Nephron progenitor cell (in vitro differentiated cells): ENCODE measurements at regions not wholly inside any gene's neighbourhood (a gene's known extent, or its start where the extent isn't known, plus 50 kb on each side); places are given as distances from the start of the nearest gene placed in this dataset.

ENCODE experiments used
- DNase-seq: peaks from one replicate; pipeline ENCODE4 v3.0.0; 2021
- H3K27ac Mint-ChIP-seq: 2 replicates; pipeline ENCODE4 v1.8.0; 2021; ENCODE audit warnings: mild to moderate bottlenecking, moderate library complexity, mixed read lengths
- H3K27me3 Mint-ChIP-seq: 2 replicates; pipeline ENCODE4 v1.8.0; 2021; ENCODE audit warnings: mild to moderate bottlenecking, low read depth, mixed read lengths; ENCODE audit not compliant: poor library complexity
- H3K36me3 Mint-ChIP-seq: 2 replicates; pipeline ENCODE4 v1.8.0; 2021; ENCODE audit warnings: low read depth, mixed read lengths
- H3K4me1 Mint-ChIP-seq: 2 replicates; pipeline ENCODE4 v1.8.0; 2021; ENCODE audit warnings: mixed read lengths
- H3K4me3 Mint-ChIP-seq: 2 replicates; pipeline ENCODE4 v1.8.0; 2021; ENCODE audit warnings: mild to moderate bottlenecking, moderate library complexity, mixed read lengths
- H3K9me3 Mint-ChIP-seq: 2 replicates; pipeline ENCODE4 v1.8.0; 2021; ENCODE audit warnings: mild to moderate bottlenecking, moderate library complexity, mixed read lengths
- CTCF ChIP-seq: fragments of 200-600 bp; sonication (generic); IDR thresholded peaks from 2 replicates; pipeline ENCODE4 v1.5.0; 2021; ENCODE audit warnings: antibody characterized with exemption

GRCh38 chr5:158522776-158523175, 576.9 kb downstream of the EBF1 start:
- Mint-ChIP-seq H3K36me3 (no peaks in the 10 kb centered on the region), H3K27ac (no peak overlapping the region), H3K4me1 (no peaks in the 10 kb centered on the region), H3K9me3 (no peaks in the 10 kb centered on the region), H3K4me3 (no peak overlapping the region), H3K27me3 (peaks cover 7% of the 10 kb centered on the region)
- DNase-seq = no peak
- no peak for TF ChIP-seq CTCF

GRCh38 chr5:158521995-158522394, 577.7 kb downstream of the EBF1 start:
- no peak overlapping the region for H3K27ac Mint-ChIP-seq
- peaks cover 7% of the 10 kb centered on the region for H3K27me3 Mint-ChIP-seq
- no peaks in the 10 kb centered on the region for H3K9me3 Mint-ChIP-seq
- no peak for DNase-seq
- no peak for TF ChIP-seq CTCF
- no peaks in the 10 kb centered on the region for H3K4me1 Mint-ChIP-seq
- no peaks in the 10 kb centered on the region for H3K36me3 Mint-ChIP-seq
- H3K4me3 Mint-ChIP-seq = no peak overlapping the region

GRCh38 chr5:158519433-158520021, 580.2 kb downstream of the EBF1 start:
- peaks cover 7% of the 10 kb centered on the region for H3K27me3 Mint-ChIP-seq
- H3K4me1 Mint-ChIP-seq = no peaks in the 10 kb centered on the region
- no peak for TF ChIP-seq CTCF
- no peaks in the 10 kb centered on the region for H3K9me3 Mint-ChIP-seq
- H3K4me3 Mint-ChIP-seq = no peak overlapping the region
- H3K36me3 Mint-ChIP-seq = no peaks in the 10 kb centered on the region
- H3K27ac Mint-ChIP-seq = no peak overlapping the region
- DNase-seq = no peak

- Mint-ChIP-seq H3K27ac (no peak overlapping the region), H3K9me3 (no peaks in the 10 kb centered on the region), H3K36me3 (no peaks in the 10 kb centered on the region), H3K4me3 (no peak overlapping the region), H3K4me1 (no peaks in the 10 kb centered on the region), H3K27me3 (no peaks in the 10 kb centered on the region)
- no peak for DNase-seq
- TF ChIP-seq CTCF = no peak
Measured at GRCh38 chr5:158516521-158516920, 583.2 kb downstream of the EBF1 start.

GRCh38 chr5:158514986-158515359, 584.7 kb downstream of the EBF1 start:
- Mint-ChIP-seq H3K27me3 (peaks cover 5% of the 10 kb centered on the region), H3K4me3 (no peak overlapping the region), H3K27ac (no peak overlapping the region), H3K4me1 (no peaks in the 10 kb centered on the region), H3K36me3 (no peaks in the 10 kb centered on the region), H3K9me3 (no peaks in the 10 kb centered on the region)
- DNase-seq = no peak
- TF ChIP-seq CTCF = no peak

- Mint-ChIP-seq H3K4me1 (no peaks in the 10 kb centered on the region), H3K27ac (no peak overlapping the region), H3K36me3 (no peaks in the 10 kb centered on the region), H3K4me3 (no peak overlapping the region), H3K9me3 (no peaks in the 10 kb centered on the region), H3K27me3 (peaks cover 5% of the 10 kb centered on the region)
- no peak for DNase-seq
- no peak for TF ChIP-seq CTCF
Measured at GRCh38 chr5:158514319-158514985, 585.3 kb downstream of the EBF1 start.
